ENCODE measurements at regions not wholly inside any gene's neighbourhood (a gene's known extent, or its start where the extent isn't known, plus 50 kb on each side); places are given as distances from the start of the nearest gene placed in this dataset.
A peak's percentile ranks its signal among the peaks of the same experiment; 100 is the strongest.

- DNase-seq (ENCODE audit: low read depth): peak; percentile 87
Observed at GRCh38 chr11:35077709-35078469, 61.1 kb upstream of the CD44 start.

GRCh38 chr11:35078470-35078735, 60.6 kb upstream of the CD44 start:
- DNase-seq (ENCODE audit: low read depth): no peak

- DNase-seq (ENCODE audit: low read depth): no peak
Observed at GRCh38 chr11:35079611-35080010, 59.4 kb upstream of the CD44 start.

- DNase-seq (ENCODE audit: low read depth): peak; percentile 89
Observed at GRCh38 chr11:35082321-35083180, 56.4 kb upstream of the CD44 start.

- no peak for DNase-seq (ENCODE audit: low read depth)
Observed at GRCh38 chr11:35083181-35083430, 55.9 kb upstream of the CD44 start.

- peak; percentile 99 for DNase-seq (ENCODE audit: low read depth)
Observed at GRCh38 chr11:35083431-35084238, 55.3 kb upstream of the CD44 start.

GRCh38 chr11:35084817-35085440, 54.0 kb upstream of the CD44 start:
- no peak for DNase-seq (ENCODE audit: low read depth)

- DNase-seq (ENCODE audit: low read depth): no peak
Observed at GRCh38 chr11:35085531-35086165, 53.3 kb upstream of the CD44 start.

GRCh38 chr11:35087648-35088047, 51.3 kb upstream of the CD44 start:
- no peak for DNase-seq (ENCODE audit: low read depth)

GRCh38 chr11:35088226-35088625, 50.7 kb upstream of the CD44 start:
- no peak for DNase-seq (ENCODE audit: low read depth)

GRCh38 chr11:35088676-35089075, 50.3 kb upstream of the CD44 start:
- DNase-seq (ENCODE audit: low read depth): no peak

Data from HS-5 (cell line).